ENCODE measurements at regions not wholly inside any gene's neighbourhood (a gene's known extent, or its start where the extent isn't known, plus 50 kb on each side); places are given as distances from the start of the nearest gene placed in this dataset.

- Histone ChIP-seq H3K27ac (no peak overlapping the region), H3K36me3 (no peaks in the 10 kb centered on the region), H3K4me1 (ENCODE audit: low read depth) (no peaks in the 10 kb centered on the region), H3K27me3 (no peaks in the 10 kb centered on the region), H3K4me3 (no peak overlapping the region), H3K9me3 (ENCODE audit: low read depth) (no peaks in the 10 kb centered on the region)
- TF ChIP-seq CTCF (IDR thresholded peaks at IDR 0.05; ENCODE audit: low read depth, low read length), result no peak
- DNase-seq (ENCODE audit: low read depth in 1 of 2, low spot score in 1 of 2), result no peak
Measured at GRCh38 chr4:57274082-57274481, 163.9 kb upstream of the IGFBP7 start.

- TF ChIP-seq CTCF (IDR thresholded peaks at IDR 0.05; ENCODE audit: low read depth, low read length), result no peak
- Histone ChIP-seq H3K27ac (no peak overlapping the region), H3K27me3 (no peaks in the 10 kb centered on the region), H3K9me3 (ENCODE audit: low read depth) (no peaks in the 10 kb centered on the region), H3K4me1 (ENCODE audit: low read depth) (peaks cover 7% of the 10 kb centered on the region), H3K36me3 (no peaks in the 10 kb centered on the region), H3K4me3 (no peak overlapping the region)
- peak; percentile 31 to 68 for DNase-seq (ENCODE audit: low read depth in 1 of 2, low spot score in 1 of 2)
Measured at GRCh38 chr4:57270346-57270745, 160.2 kb upstream of the IGFBP7 start.

- no peak for TF ChIP-seq CTCF (IDR thresholded peaks at IDR 0.05; ENCODE audit: low read depth, low read length)
- Histone ChIP-seq H3K27me3 (no peaks in the 10 kb centered on the region), H3K36me3 (no peaks in the 10 kb centered on the region), H3K9me3 (ENCODE audit: low read depth) (no peaks in the 10 kb centered on the region), H3K4me3 (no peak overlapping the region), H3K27ac (no peak overlapping the region), H3K4me1 (ENCODE audit: low read depth) (peaks cover 7% of the 10 kb centered on the region)
- DNase-seq (ENCODE audit: low read depth in 1 of 2, low spot score in 1 of 2), result peak in 1 of 2 donors; percentile 58
Measured at GRCh38 chr4:57265831-57266582, 155.8 kb upstream of the IGFBP7 start.

GRCh38 chr4:57254754-57255153 is 144.6 kb upstream of the IGFBP7 start:
- no peaks in the 10 kb centered on the region for H3K9me3 ChIP-seq (ENCODE audit: low read depth)
- H3K4me1 ChIP-seq (ENCODE audit: low read depth), result no peaks in the 10 kb centered on the region
- no peaks in the 10 kb centered on the region for H3K27me3 ChIP-seq
- no peak overlapping the region for H3K4me3 ChIP-seq
- no peak for TF ChIP-seq CTCF (IDR thresholded peaks at IDR 0.05; ENCODE audit: low read depth, low read length)
- no peaks in the 10 kb centered on the region for H3K36me3 ChIP-seq
- no peak for DNase-seq (ENCODE audit: low read depth in 1 of 2, low spot score in 1 of 2)
- H3K27ac ChIP-seq, result no peak overlapping the region

DNA sequence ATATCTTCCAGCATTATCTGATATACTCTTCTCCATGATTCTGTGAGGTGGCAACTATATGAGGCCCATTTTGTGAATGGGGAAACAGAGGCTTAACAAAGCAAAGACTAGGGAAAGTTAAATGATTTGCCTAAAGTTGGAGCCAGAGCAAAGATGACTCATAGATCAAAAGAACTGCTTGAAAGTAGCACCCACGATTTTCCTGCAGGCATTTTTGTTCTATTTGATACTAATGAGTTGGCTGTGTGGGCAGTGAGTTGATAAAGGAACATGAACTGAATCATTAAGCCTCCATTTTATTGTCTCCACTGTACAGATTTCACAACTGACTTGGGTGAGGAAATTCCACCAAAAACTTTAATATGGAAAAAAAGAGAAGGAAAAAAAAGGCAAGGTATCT is 138.9 kb upstream of the IGFBP7 start:
- Histone ChIP-seq H3K4me3 (no peak overlapping the region), H3K4me1 (ENCODE audit: low read depth) (no peaks in the 10 kb centered on the region), H3K9me3 (ENCODE audit: low read depth) (no peaks in the 10 kb centered on the region), H3K36me3 (no peaks in the 10 kb centered on the region), H3K27me3 (no peaks in the 10 kb centered on the region), H3K27ac (no peak overlapping the region)
- peak in 1 of 2 donors; percentile 58 for DNase-seq (ENCODE audit: low read depth in 1 of 2, low spot score in 1 of 2)
- TF ChIP-seq CTCF (IDR thresholded peaks at IDR 0.05; ENCODE audit: low read depth, low read length), result no peak

All from cardiac muscle cell (in vitro differentiated cells and primary cell).